Common myeloid progenitor, CD34-positive (primary cell): ENCODE measurements at regions not wholly inside any gene's neighbourhood (a gene's known extent, or its start where the extent isn't known, plus 50 kb on each side); places are given as distances from the start of the nearest gene placed in this dataset.

Experiments
- CTCF ChIA-PET: fragments of 350-600 bp; sonication (Branson Sonifier 250); formaldehyde crosslinking; loops from one replicate; lab custom pipeline; 2021; ENCODE audit warnings: antibody characterized with exemption; lab: Charles Lee
- POLR2A ChIA-PET: fragments of 350-600 bp; sonication (Branson Sonifier 250); formaldehyde crosslinking; loops from one replicate; lab custom pipeline; 2021; ENCODE audit warnings: antibody characterized with exemption; lab: Charles Lee
- DNase-seq, 3 donors: peaks; one replicate each; pipeline versions ENCODE4 v3.0.0 to v3.0.0-alpha.2; 2013
- H3K27ac ChIP-seq, 2 experiments: 1 replicate in 1 of 2; 2 replicates in 1 of 2; pipeline ENCODE4 v1.7.0; 2013; ENCODE audit warnings: inconsistent platforms in 2 of 2, low read length in 2 of 2, mild to moderate bottlenecking in 2 of 2, low read depth in 1 of 2, moderate library complexity in 1 of 2; ENCODE audit not compliant: severe bottlenecking in 2 of 2, insufficient read depth in 1 of 2, poor library complexity in 1 of 2
- H3K27me3 ChIP-seq, 5 experiments: replicated peaks in 2 of 5; 1 replicate in 3 of 5; 2 replicates in 2 of 5; pipeline versions ENCODE4 v1.6.1 to v1.7.0; 2013; ENCODE audit warnings: low read length in 4 of 5, mild to moderate bottlenecking in 2 of 5, moderate library complexity in 2 of 5, inconsistent platforms in 1 of 5; ENCODE audit not compliant: insufficient read depth in 5 of 5, control insufficient read depth in 4 of 5
- H3K36me3 ChIP-seq, 4 experiments: 1 replicate in 2 of 4; 2 replicates in 2 of 4; pipeline versions ENCODE4 v1.6.1 to v1.7.0; 2013; ENCODE audit warnings: low read length in 3 of 4, control low read depth in 1 of 4, mild to moderate bottlenecking in 1 of 4; ENCODE audit not compliant: control insufficient read depth in 4 of 4, insufficient read depth in 4 of 4
- H3K4me1 ChIP-seq, 4 experiments: 1 replicate in 3 of 4; 2 replicates in 1 of 4; pipeline versions ENCODE4 v1.6.1 to v1.7.1; 2013; ENCODE audit warnings: low read length in 3 of 4, mild to moderate bottlenecking in 3 of 4, control low read depth in 1 of 4, inconsistent platforms in 1 of 4, moderate library complexity in 1 of 4; ENCODE audit not compliant: control insufficient read depth in 4 of 4, insufficient read depth in 4 of 4; ENCODE audit errors: control extremely low read depth in 1 of 4
- H3K4me3 ChIP-seq, 7 experiments: 1 replicate in 4 of 7; 2 replicates in 3 of 7; pipeline versions ENCODE4 v1.5.1 to v1.7.0; 2013; ENCODE audit warnings: mild to moderate bottlenecking in 7 of 7, low read length in 6 of 7, moderate library complexity in 6 of 7, inconsistent platforms in 2 of 7, low read depth in 2 of 7, control low read depth in 1 of 7; ENCODE audit not compliant: insufficient read depth in 4 of 7, control insufficient read depth in 1 of 7; ENCODE audit errors: extremely low read depth in 1 of 7
- H3K9me3 ChIP-seq, 5 experiments: 1 replicate in 4 of 5; 2 replicates in 1 of 5; pipeline versions ENCODE4 v1.6.1 to v1.7.1; 2013; ENCODE audit warnings: low read length in 4 of 5, mild to moderate bottlenecking in 2 of 5, inconsistent platforms in 1 of 5, low read depth in 1 of 5, moderate library complexity in 1 of 5; ENCODE audit not compliant: control insufficient read depth in 4 of 5, insufficient read depth in 2 of 5; ENCODE audit errors: control extremely low read depth in 1 of 5
- WGBS: methylation state at CpG from one replicate; pipeline ENCODE4 v1.1.5; 2013; ENCODE audit not compliant: insufficient coverage; 5-methylcytosine and 5-hydroxymethylcytosine counted together

DNA sequence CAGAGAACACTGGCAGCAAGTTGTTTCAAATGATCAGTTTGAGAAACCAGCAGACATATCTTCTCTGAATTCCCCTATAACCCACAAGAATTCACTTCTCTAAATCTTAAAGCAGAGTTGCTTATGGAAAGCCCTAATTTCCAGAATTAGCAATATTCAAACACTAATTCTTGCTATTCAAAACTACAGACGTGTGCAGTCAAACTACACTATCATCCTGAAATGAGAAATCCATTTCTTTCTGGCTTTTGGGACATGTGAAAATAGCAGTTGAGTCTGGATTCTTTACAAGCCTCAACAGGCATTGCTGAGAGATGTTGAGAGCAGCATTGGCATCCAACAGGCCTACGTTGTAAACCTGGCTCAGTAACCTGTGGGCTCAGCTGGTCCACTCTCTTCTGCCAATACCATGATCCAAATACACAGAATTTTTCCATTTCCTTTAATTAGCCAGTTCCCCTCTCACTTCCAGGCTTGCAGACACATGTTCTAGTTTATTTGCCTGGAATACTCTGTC, 74.6 kb upstream of the TMTC1 start:
- CTCF ChIA-PET: no interaction called here
- Histone ChIP-seq H3K9me3 (peaks cover 0 to 2% (median 0%) of the 10 kb centered on the region in 5 experiments), H3K27ac (no peak overlapping the region), H3K27me3 (peaks cover 0 to 2% (median 0%) of the 10 kb centered on the region in 5 experiments), H3K4me1 (no peaks in the 10 kb centered on the region), H3K36me3 (no peaks in the 10 kb centered on the region), H3K4me3 (no peak overlapping the region)
- POLR2A ChIA-PET: no interaction called here
- 90% methylated on average over 1 of the region's 2 CpGs for WGBS
- DNase-seq: no peak

DNA sequence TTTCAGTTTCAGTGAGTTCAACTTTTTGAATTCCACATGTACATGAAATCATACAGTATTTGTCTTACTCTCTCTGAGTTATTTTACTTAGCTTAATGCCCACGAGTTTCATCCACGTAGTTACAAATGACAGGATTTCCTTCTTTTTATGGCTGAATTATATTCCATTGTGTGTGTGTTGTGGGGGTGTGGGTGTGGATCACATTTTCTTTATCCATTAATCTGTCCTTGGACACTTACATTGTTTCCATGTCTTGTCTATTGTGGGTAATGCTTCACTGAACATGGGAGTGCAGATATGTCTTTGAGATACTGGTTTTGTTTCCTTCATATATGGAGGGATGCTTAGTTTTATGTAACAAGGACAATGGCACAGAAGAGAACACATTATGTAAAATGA, 63.5 kb upstream of the TMTC1 start:
- Histone ChIP-seq H3K9me3 (peaks cover 0 to 7% (median 0%) of the 10 kb centered on the region in 5 experiments), H3K27me3 (no peaks in the 10 kb centered on the region), H3K27ac (no peak overlapping the region), H3K4me3 (no peak overlapping the region), H3K4me1 (no peaks in the 10 kb centered on the region), H3K36me3 (no peaks in the 10 kb centered on the region)
- WGBS: no CpG with 5 or more reads among the region's 2 CpGs
- ChIA-PET CTCF (no interaction called here), POLR2A (interaction anchor here (0.6 kb wide), 1 partner anchor 1875 kb away, joined by 3 read pairs; the partner anchor contains the start of gene PTHLH)
- no peak for DNase-seq

DNA sequence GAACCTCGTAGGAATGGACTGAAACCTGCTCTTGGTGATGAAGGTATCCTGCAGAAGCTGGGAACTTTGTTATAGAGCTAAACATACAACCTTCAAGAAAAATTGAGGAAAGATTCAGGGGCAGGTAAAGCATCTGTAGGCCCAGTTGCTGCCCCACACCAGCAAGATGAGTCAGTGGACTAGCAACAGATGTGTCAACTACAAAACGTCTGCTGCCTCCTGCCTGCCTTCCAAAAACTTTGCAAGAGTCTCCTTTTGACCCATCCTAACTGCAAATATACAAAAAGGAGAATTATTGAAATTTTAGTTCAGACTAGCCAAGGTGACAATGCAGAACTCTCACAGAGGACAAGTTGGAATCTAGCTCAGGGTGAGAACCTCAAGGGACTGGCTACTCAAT, 60.9 kb upstream of the TMTC1 start:
- ChIA-PET POLR2A (interaction anchor here (0.6 kb wide), 1 partner anchor 1267 kb away, joined by 4 read pairs; no protein-coding TSS in a partner anchor), CTCF (no interaction called here)
- H3K36me3 ChIP-seq: no peaks in the 10 kb centered on the region
- DNase-seq: no peak
- no peaks in the 10 kb centered on the region for H3K4me1 ChIP-seq
- no peak overlapping the region for H3K4me3 ChIP-seq
- WGBS: 82% methylated on average over 2 of the region's 2 CpGs
- no peak overlapping the region for H3K27ac ChIP-seq
- H3K9me3 ChIP-seq: peaks cover 0 to 7% (median 0%) of the 10 kb centered on the region in 5 experiments
- no peaks in the 10 kb centered on the region for H3K27me3 ChIP-seq

DNA sequence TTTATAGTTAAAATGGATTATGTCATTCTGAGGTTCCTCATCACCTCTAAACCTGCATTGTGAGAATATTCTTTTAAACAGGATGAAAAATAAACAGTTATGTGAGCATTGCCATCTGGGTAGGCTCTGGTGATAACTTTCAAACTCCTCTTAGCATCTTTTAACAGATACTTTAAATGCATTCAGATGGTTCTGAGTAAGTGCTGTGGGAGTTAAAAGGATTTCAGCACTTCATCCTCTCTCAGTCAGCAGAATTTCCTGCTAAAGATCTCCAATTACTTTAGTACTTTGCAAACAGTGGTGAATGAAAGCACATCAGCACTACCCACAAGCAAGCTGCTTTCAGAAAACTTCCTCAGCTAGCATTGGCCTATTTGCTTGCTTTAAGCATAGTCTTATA, 59.3 kb upstream of the TMTC1 start:
- ChIA-PET CTCF (no interaction called here), POLR2A (no interaction called here)
- H3K27me3 ChIP-seq: no peaks in the 10 kb centered on the region
- no peak for DNase-seq
- H3K36me3 ChIP-seq: no peaks in the 10 kb centered on the region
- H3K4me1 ChIP-seq: no peaks in the 10 kb centered on the region
- peaks cover 0 to 2% (median 0%) of the 10 kb centered on the region in 5 experiments for H3K9me3 ChIP-seq
- no peak overlapping the region for H3K27ac ChIP-seq
- no peak overlapping the region for H3K4me3 ChIP-seq

DNA sequence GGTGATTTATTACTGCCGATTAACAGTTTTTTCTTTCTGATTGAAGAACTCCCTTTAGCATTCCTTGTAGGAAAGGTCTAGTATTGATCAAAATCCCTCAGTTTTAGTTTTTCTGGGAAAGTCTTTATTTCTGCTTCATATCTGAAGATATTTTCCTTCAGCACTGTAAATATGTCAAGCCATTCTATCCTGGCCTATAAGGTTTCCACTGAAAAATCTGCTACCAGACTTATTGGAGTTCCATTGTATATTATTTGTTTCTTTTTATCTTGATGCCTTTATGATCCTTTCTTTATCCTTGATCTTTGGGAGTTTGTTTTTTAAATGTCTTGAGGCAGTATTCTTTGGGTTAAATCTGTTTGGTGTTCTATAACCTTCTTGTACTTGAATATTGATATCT, 55.0 kb upstream of the TMTC1 start:
- Histone ChIP-seq H3K4me1 (no peaks in the 10 kb centered on the region), H3K27ac (no peak overlapping the region), H3K4me3 (no peak overlapping the region), H3K36me3 (no peaks in the 10 kb centered on the region), H3K9me3 (no peaks in the 10 kb centered on the region), H3K27me3 (no peaks in the 10 kb centered on the region)
- ChIA-PET CTCF (no interaction called here), POLR2A (no interaction called here)
- DNase-seq: no peak
- WGBS: no CpG with 5 or more reads among the region's 1 CpG
